ENCODE measurements at regions not wholly inside any gene's neighbourhood (a gene's known extent, or its start where the extent isn't known, plus 50 kb on each side); places are given as distances from the start of the nearest gene placed in this dataset.

DNA sequence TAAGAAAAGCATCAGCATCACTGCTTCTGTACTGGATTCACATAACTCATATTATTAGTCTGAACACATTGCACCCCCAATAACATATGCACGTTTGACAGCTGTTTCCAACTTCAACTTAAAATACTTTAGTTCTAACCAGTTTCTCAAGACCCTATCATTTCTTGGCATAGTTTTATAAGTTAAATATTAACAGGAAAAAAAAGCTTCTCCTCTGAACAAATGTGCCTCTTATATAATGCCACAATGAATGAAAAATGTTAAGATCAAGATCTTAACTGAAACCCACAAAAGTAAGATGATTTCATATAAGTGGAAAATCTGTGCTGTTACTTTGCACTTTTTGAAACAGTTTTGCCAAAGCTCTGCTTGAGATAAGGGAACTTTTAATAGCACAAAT lies 652.8 kb upstream of the FAM241A start:
- DNase-seq (ENCODE audit: low read depth, low spot score): no peak

DNA sequence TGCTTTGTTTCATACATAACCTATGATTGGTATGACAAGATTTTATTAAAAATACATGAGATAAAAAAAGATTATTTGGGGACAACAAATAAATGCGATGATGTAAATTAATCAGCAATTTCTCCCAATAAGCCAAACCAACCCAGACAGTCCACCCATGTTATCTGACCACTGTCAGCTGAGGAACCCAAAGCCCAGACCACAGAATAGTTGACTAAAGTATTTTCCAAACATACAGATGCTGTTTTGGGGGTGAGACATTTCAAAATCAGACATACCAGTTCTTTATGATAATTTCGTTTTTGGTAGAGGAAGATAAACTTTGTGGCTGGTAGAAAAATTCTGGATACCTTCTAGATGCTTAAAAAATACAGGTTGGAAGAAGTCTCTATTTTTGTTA lies 650.8 kb upstream of the FAM241A start:
- no peak for DNase-seq (ENCODE audit: low read depth, low spot score)

- no peak for DNase-seq (ENCODE audit: low read depth, low spot score)
Observed at GRCh38 chr4:111494971-111495370, 650.3 kb upstream of the FAM241A start.

- DNase-seq (ENCODE audit: low read depth, low spot score): no peak
Observed at GRCh38 chr4:111499291-111499690, 646.0 kb upstream of the FAM241A start.

GRCh38 chr4:111499706-111500105 lies 645.5 kb upstream of the FAM241A start:
- DNase-seq (ENCODE audit: low read depth, low spot score): no peak

GRCh38 chr4:111500858-111501257 lies 644.4 kb upstream of the FAM241A start:
- DNase-seq (ENCODE audit: low read depth, low spot score): no peak

DNA sequence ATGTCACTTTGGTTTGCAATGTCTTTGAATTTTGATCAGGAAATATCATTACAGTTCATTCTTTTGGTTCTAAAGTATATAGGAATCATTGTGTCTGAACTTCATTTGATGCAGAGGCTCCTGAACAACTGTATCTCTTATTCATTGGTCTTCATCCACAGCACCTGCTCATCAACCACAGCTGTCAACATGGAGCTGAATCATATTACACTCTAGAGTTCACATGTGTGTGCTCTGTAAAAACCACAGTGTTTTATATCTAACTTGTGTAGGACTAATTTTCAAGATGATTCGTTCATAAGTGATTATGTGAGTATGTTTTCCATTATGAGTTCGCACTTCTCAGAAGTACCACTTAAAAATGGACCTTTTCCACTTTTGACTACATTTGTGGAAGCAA lies 643.3 kb upstream of the FAM241A start:
- no peak for DNase-seq (ENCODE audit: low read depth, low spot score)

DNA sequence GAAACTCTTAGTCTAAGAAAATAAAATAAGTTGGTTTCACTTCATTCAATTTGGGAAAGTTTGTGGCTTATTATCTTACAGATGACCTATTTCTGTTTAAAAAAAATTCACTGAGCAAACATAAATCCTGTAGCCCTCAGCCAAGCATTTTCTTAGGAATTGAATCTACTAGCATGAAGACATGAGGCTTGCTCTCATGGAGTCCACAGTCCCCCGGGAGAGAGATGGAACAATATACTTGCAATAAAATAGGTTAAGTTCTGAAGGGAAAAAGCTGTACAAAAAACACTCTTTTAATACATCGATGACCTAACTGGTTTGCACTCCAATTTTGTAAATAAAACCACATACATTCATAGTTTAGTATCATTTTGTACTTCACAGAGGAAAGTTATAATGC lies 642.6 kb upstream of the FAM241A start:
- no peak for DNase-seq (ENCODE audit: low read depth, low spot score)

DNA sequence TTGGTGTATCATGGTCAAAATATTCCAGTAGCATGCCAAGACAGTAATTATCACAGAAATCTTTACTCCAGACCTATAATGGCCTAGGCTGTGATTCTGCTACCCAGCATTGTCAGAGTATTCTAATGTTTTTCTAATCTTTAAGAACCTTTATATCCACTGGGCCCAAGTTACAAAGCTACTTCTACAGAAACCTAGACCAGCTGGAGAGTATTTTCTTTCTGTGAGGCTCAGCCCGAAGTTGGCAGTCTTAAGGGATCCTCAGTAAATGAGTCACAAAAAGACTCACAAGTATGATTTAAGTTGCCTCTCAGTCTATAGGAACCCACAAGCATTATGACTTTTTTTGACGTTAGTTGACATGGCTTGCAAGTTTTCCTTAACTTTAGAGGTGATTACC lies 638.5 kb upstream of the FAM241A start:
- no peak for DNase-seq (ENCODE audit: low read depth, low spot score)

GRCh38 chr4:111510535-111510934 lies 634.7 kb upstream of the FAM241A start:
- no peak for DNase-seq (ENCODE audit: low read depth, low spot score)

- no peak for DNase-seq (ENCODE audit: low read depth, low spot score)
Observed at GRCh38 chr4:111512081-111512783, 633.0 kb upstream of the FAM241A start.

DNA sequence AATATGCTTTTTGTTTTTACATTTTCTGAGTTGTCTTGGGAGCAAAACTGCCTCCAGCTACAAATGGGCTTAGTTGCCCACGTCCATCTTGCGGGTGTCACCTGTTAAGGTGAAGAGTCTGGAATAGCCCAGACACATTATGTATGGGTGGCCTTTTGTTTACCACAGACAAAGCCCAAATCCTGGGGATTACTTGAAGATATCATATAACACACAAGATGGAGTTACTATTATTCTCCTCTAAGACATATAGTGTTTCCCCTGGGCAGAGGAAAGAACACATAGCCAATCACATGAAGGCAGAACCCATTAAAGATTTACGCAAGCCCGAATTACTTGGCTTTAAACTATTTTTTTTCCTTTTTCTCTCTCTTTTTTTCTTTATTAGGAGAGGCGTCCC lies 625.6 kb upstream of the FAM241A start:
- no peak for DNase-seq (ENCODE audit: low read depth, low spot score)

GRCh38 chr4:111530446-111530845 lies 614.8 kb upstream of the FAM241A start:
- no peak for DNase-seq (ENCODE audit: low read depth, low spot score)

DNA sequence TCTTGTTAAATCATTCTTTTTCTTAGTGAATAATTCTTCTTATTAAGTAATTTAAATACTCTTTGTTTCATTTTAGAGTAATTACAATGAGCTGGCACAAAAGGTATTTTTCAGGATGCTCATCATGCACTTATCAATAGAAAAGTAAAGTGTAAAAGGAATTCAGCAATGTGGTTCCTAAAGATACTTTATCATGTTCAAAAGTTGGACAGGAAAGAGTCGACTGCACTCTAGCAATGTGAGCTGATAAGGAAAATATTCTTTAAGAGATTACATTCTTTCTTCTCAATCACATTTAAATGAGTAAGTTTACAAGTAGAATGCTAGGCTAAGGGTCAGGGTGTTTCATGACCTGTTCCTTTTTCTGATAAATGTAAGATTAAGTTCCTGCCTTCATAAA lies 609.5 kb upstream of the FAM241A start:
- no peak for DNase-seq (ENCODE audit: low read depth, low spot score)

DNA sequence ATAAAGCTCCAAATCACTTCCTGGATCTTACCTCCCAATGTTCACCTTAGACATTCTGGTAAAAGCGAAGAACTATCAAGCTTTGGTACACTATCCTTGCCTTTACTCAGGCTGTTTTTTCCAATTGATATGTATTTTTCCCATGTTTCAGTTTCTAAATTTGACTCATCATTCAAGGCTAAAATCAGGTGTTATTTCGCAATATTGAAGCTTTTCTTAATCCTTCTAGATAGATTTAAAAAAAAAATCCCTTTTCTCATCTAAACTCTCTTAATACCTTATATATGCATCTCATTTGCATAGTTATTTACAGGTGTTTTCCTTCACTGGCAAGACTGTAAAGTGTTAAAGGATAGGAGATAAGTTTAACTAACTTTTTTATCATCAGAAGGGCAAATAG lies 608.1 kb upstream of the FAM241A start:
- DNase-seq (ENCODE audit: low read depth, low spot score): no peak

DNA sequence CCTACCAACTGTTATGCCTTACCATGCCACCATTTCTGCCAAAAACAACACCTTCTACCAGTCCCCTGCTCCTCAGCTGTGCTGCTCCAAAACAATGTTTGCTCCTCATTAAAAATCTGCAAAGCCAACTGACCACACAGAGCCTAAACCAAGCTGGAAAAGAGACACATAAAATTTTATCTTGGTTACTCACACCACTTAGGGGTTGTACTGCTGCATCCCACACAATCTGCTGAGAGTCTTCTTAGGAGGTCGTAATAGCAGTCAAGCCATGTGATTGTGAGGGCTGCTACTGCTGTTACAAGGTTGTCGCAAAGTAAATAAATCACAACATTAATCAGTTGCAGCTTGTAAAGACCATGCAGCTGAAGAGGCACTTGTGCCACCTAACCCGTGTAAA lies 607.4 kb upstream of the FAM241A start:
- DNase-seq (ENCODE audit: low read depth, low spot score): no peak

- DNase-seq (ENCODE audit: low read depth, low spot score): no peak
Observed at GRCh38 chr4:111540671-111541070, 604.6 kb upstream of the FAM241A start.

DNA sequence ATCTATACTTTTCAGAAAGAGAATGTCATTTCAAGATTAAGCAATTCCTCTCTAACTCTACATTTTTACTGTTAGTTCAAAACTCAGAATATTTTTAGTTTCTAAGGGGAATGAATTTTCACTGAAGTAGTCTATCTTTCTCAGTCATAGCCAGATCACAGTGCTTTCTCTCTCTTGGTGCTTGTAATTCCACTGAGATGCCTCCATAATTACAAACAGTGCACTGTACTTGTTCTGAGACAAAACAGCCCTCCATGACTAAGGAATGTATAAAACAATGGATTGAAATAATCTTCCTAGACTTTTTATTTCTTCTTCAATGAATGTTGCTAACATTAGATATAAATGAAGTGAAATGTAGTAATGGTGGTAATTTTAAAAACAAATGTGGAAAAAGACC lies 603.2 kb upstream of the FAM241A start:
- DNase-seq (ENCODE audit: low read depth, low spot score): no peak

DNA sequence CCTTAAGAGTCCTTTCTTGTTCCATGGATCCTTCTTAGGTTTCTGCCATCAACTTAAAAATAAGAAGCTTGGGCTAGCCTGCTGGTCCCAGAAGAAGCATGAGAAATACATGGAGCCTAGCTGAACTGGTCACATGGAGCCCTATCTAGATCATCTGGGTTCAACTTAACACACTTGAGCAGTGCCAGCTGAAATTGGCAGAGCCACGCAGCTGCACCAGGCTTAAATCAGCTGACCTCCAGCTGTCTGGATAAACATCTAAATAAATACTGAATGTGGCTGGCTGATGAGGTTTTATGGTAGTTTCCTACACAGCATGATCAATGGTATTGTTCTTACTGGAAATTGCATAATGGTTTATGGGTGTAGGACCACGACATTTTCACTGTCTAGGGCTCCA lies 598.4 kb upstream of the FAM241A start:
- no peak for DNase-seq (ENCODE audit: low read depth, low spot score)

DNA sequence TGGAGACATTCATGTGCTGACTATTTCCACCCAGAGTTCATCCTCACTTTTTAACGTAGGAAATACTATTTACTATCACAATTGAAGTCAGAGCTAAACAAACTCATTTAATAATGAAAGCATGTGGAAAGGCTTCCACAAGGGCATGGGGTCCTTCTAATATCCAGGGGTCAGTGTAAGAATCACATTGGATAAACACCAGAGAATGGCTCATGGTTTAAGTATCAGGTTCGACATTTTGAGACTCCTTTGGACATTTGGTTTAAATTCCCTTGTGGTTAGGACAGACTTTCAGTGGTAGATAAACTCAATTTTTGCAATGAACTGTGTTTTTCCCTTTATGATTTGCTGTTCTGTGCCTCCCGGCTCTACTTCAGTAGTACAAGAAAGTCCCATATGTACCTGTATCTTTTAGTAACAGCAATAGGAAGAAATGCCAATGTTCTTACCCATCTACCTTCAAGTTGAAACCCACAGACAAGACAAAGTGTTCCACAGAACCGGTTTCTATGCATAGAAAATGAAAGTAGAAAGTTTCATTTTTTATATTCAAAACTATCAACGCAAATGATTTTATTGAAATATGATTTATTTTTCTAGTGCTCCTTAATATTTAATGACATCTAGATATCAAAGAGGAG lies 589.0 kb upstream of the FAM241A start:
- no peak for DNase-seq (ENCODE audit: low read depth, low spot score)

DNA sequence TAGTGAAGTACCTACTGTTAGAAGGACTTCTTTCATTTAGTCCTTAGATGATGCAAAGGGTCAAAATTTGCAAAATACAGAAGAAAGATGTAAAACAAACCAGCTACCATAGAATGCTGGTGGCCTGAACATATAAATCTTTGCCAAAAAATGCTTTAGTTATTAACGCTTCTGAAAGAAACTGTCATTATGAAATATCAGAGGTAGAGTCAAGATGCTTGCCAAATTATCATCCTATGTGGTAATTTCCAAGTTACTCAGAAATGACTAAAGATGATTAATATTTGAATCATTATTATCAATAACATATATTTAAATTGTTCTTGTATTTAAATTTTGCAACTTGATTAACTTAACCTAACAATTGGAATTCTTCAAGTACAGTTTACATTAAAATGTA lies 588.4 kb upstream of the FAM241A start:
- no peak for DNase-seq (ENCODE audit: low read depth, low spot score)

DNA sequence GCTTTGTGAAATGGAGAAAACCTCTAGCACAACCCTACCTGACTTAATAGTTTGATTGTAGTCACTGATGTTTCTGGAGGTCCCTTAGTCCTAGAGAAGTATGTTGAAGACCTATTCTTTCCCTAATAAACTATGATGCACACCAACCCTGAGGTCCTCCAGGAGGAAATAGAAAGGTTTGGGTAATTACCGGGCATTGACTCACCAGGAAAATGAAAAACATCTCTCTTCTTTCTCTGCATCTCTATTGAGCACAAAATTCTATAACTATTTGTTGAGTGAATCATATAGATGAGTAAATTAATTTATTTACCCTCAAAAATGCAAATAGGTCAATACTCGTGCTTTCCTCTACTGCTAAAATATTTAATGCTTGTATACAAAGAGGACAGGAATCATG lies 582.4 kb upstream of the FAM241A start:
- no peak for DNase-seq (ENCODE audit: low read depth, low spot score)

- no peak for DNase-seq (ENCODE audit: low read depth, low spot score)
Observed at GRCh38 chr4:111572470-111572869, 572.8 kb upstream of the FAM241A start.

- no peak for DNase-seq (ENCODE audit: low read depth, low spot score)
Observed at GRCh38 chr4:111573386-111573785, 571.9 kb upstream of the FAM241A start.
